ENCODE measurements at regions not wholly inside any gene's neighbourhood (a gene's known extent, or its start where the extent isn't known, plus 50 kb on each side); places are given as distances from the start of the nearest gene placed in this dataset.

GRCh38 chr16:80404847-80405246 lies 135.9 kb upstream of the DYNLRB2 start:
- Histone ChIP-seq H3K36me3 (no peaks in the 10 kb centered on the region), H3K4me3 (no peak overlapping the region), H3K27ac (no peak overlapping the region), H3K4me1 (no peaks in the 10 kb centered on the region), H3K27me3 (peaks cover 0 to 8% (median 0%) of the 10 kb centered on the region in 9 donors), H3K9me3 (no peaks in the 10 kb centered on the region)
- ATAC-seq (no peak), DNase-seq (no peak)
- intact Hi-C loops (cut with DNase I): no loop called here
- TF ChIP-seq POLR2A (IDR thresholded peaks at IDR 0.05) (no peak), CTCF (IDR thresholded peaks at IDR 0.05) (no peak)

- Histone ChIP-seq H3K27me3 (peaks cover 0 to 8% (median 0%) of the 10 kb centered on the region in 9 donors), H3K4me1 (no peaks in the 10 kb centered on the region), H3K27ac (no peak overlapping the region), H3K9me3 (no peaks in the 10 kb centered on the region), H3K4me3 (no peak overlapping the region), H3K36me3 (no peaks in the 10 kb centered on the region)
- DNase-seq: no peak
- 48 to 59% (median 56%) methylated on average over 3 of the region's 3 CpGs for WGBS, 4 donors
- no peak for ATAC-seq
- TF ChIP-seq POLR2A (IDR thresholded peaks at IDR 0.05) (no peak), CTCF (IDR thresholded peaks at IDR 0.05) (no peak)
- intact Hi-C loops (cut with DNase I): no loop called here
Observed at GRCh38 chr16:80403894-80404293, 136.9 kb upstream of the DYNLRB2 start.

DNA sequence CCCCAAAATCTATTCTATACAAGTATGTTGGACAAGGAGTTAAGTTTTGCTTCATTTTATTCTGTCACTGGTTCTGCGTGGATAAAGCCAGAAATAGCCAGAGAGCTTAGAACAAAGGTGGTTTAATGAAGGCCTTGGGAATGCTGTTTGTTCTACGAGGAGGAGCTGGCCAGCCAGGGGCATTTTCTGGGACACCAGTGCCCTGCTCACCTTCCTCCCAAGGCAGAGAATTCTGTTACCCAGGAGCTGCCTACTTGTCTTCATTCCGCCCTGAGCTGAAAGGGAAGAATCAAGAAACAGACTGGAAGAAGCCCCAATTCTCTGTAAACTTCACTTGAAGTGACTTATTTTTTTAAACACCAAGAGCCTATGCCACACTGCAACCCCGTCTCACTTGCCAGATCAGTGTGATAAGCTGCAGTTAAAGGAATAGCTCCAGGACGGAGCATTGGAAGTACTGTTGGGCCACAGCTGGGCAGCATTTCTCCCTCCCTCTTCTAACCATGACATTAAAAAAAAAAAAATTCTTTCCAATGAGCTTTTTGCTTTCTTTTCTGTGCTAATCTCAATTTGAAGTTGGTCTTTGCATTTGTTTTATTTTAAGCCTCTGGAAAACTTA lies 149.8 kb upstream of the DYNLRB2 start:
- ATAC-seq (no peak), DNase-seq (no peak)
- Histone ChIP-seq H3K4me1 (peaks cover 0 to 4% (median 0%) of the 10 kb centered on the region in 12 donors), H3K4me3 (no peak overlapping the region), H3K27ac (no peak overlapping the region), H3K9me3 (peaks cover 0 to 13% (median 0%) of the 10 kb centered on the region in 12 donors), H3K36me3 (no peaks in the 10 kb centered on the region), H3K27me3 (peaks cover 0 to 2% (median 0%) of the 10 kb centered on the region in 9 donors)
- 53 to 64% (median 58%) methylated on average over 5 of the region's 5 CpGs for WGBS, 4 donors
- intact Hi-C loops (cut with DNase I): loop anchor here in 1 of 10 donors (1.0 kb wide), 1 partner anchor 11 kb away; no protein-coding TSS in a partner anchor
- TF ChIP-seq POLR2A (IDR thresholded peaks at IDR 0.05) (no peak), CTCF (IDR thresholded peaks at IDR 0.05) (no peak)

GRCh38 chr16:80390046-80390445 lies 150.7 kb upstream of the DYNLRB2 start:
- no peak overlapping the region for H3K4me3 ChIP-seq
- intact Hi-C loops (cut with DNase I): loop anchor here in 1 of 10 donors (1.0 kb wide), 1 partner anchor 10 kb away; no protein-coding TSS in a partner anchor
- peaks cover 0 to 2% (median 0%) of the 10 kb centered on the region in 9 donors for H3K27me3 ChIP-seq
- no peak for TF ChIP-seq CTCF (IDR thresholded peaks at IDR 0.05)
- no peak for TF ChIP-seq POLR2A (IDR thresholded peaks at IDR 0.05)
- no peak for ATAC-seq
- no peaks in the 10 kb centered on the region for H3K36me3 ChIP-seq
- WGBS, 4 donors: 80 to 84% (median 84%) methylated on average over 4 of the region's 4 CpGs
- H3K4me1 ChIP-seq: peaks cover 0 to 4% (median 0%) of the 10 kb centered on the region in 12 donors
- peaks cover 0 to 7% (median 0%) of the 10 kb centered on the region in 12 donors for H3K9me3 ChIP-seq
- no peak overlapping the region for H3K27ac ChIP-seq
- DNase-seq: no peak
